GM12873 (cell line): ENCODE measurements at regions not wholly inside any gene's neighbourhood (a gene's known extent, or its start where the extent isn't known, plus 50 kb on each side); places are given as distances from the start of the nearest gene placed in this dataset.

Experiments
- TF ChIP-seq, protein P1 (sequence below): IDR thresholded peaks from 2 replicates; pipeline ENCODE4 v1.5.1; 2012; ENCODE audit warnings: low read depth, mild to moderate bottlenecking, moderate library complexity, low read length, control low read depth; ENCODE audit not compliant: insufficient read depth; ENCODE audit errors: missing control alignments

DNA sequence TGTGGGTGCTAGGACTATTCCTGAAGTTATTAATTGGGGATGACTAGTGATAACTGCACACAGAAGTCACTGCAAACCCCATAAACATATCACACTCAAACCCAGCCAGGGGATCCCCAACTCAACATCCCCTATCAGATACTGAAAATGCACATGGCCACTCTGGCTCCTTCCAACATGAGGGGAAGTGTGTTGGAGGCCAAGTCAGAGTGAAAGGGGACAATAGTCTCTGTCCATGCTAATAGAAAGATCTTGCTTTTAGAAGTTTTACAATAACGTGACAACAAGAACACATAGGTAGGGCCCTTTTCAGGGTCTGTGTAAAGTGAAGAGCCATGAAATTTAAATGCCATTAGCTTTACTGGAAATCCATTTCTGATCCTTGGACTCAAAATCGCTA is 98.8 kb upstream of the SEMA6A start:
- TF ChIP-seq, protein P1, sequence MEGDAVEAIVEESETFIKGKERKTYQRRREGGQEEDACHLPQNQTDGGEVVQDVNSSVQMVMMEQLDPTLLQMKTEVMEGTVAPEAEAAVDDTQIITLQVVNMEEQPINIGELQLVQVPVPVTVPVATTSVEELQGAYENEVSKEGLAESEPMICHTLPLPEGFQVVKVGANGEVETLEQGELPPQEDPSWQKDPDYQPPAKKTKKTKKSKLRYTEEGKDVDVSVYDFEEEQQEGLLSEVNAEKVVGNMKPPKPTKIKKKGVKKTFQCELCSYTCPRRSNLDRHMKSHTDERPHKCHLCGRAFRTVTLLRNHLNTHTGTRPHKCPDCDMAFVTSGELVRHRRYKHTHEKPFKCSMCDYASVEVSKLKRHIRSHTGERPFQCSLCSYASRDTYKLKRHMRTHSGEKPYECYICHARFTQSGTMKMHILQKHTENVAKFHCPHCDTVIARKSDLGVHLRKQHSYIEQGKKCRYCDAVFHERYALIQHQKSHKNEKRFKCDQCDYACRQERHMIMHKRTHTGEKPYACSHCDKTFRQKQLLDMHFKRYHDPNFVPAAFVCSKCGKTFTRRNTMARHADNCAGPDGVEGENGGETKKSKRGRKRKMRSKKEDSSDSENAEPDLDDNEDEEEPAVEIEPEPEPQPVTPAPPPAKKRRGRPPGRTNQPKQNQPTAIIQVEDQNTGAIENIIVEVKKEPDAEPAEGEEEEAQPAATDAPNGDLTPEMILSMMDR: no peak

DNA sequence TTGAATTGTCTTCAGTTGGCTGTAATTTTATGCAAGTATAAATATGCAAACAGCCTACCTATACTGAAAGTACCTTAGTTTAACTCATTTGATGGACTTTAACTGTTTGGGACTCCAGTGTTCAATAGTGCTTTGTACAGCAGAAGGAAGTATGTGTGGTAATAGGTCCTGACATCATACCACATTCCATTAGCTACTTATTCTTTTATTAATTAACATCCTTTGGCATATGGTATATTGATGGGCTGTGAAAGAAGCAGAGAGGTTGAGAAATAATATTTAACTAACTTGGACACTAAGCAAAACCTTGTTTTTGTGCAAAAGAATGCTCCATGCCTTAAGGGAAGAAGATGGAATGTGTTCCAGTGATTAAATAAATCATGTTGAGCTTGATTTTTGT is 97.6 kb upstream of the SEMA6A start:
- TF ChIP-seq, protein P1: no peak

DNA sequence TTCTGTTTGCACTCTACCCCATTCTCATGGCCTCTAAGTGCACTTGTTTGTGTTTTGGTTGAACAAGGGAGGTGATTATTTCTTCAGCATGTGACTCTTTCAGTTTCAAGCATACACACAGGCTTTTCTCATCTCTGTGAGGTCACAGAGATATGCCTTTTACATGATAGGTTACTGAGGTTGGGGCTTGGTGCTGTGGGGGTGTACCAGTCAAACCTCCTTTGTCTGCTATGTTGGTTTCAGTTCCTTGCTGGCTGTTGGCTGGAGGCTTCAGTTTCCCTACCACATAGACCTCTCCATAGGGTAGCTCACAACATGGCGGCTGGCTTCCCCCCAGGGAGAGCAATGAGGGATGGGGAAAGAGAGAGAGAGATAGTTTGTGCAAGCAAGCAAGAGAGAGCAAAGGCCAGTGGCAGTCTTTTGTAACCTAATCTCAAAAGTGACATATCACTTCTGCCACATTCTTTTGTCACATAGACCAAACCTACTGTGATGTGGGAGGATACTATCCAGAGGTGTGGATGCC is 96.7 kb upstream of the SEMA6A start:
- TF ChIP-seq, protein P1: no peak

DNA sequence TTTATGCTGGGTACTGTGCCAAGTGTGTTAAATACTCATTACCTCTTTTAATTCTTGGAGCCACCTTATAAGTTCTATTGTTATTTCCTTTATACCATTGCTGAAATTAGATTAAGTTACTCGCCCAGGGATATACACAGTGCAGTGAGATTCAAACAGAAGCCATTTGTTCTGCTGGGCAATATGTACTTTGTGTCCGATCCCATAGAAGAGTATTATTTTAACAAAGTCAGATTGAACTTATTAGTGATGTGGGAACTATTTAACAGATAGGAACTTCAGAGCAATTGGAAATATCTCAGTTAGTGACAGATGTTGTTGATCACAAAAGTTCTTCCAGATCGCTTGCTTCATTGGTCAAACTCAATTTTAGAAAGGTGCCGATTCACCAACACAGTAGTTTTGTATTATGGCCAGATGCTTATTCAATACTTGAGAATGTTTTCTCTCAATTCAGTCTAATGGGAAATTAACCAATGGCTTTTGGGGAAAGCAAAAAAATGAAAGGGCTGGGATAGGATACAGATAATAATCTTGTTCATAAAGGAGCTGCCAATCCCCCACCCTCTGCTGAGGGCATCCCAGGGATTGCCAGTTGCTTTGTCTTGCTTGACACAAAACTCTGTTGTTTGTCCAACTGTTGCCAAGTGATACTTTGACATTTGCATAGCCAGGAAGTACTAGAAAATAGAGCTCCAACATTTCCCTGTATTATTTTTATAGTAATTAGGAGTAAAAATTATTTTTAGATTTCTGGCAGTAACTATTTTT is 94.8 kb upstream of the SEMA6A start:
- TF ChIP-seq, protein P1: no peak

DNA sequence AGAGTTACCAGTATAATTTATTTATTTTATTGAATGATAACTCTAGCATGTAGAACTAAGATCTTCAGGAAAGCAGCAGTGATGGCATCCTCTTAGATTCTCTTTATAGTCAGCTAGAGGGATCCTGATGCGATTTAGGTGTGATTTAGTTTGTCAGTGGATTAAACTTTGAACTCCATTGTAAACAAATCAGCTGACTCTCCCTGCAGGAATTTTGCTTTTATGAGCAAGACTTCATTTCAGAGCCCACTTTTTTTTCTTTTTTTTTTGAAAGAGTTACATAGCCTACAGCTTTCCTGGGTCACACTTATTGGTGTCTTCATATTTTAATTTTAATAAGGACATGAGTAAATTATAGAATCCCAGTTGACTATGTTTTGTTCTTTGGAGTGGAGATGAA is 93.8 kb upstream of the SEMA6A start:
- TF ChIP-seq, protein P1: no peak

DNA sequence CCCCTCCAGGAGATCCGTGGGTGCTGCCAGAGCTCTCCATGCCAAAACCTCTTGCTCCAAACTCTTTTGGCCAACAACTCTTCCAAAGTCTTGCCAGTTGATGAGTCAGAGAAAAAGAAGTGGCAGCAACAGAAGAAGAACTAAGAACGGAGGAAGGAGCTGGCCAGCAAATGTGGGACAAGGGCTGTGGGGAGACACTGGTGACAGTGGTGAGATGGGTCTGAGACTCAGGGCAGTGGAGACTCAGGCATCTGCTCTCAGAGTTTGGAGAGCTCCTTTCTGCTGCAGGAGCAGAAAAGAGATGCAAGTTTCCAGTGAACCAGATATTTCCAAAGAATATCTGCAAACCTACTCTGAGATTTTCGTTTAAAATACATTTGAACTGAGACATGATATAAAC is 92.3 kb upstream of the SEMA6A start:
- TF ChIP-seq, protein P1: no peak

DNA sequence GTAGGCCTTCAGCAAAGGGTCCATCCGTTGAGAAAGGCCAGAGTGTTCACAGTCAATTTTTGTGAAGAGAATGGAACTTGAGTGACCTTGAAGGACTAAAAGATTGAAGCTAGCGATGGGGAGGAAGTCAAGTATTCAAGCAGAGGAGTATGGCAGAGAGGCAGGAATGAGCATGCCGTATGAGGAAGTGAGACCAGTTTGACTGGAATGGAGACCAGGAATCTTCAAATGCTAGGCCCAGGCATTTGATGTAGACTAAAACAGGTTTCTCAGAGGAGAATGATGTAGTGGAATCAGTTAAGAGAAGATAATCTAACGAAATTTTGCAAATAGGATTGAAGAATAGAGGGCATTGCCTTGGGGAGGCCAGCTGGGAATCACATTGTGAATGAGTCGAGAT is 90.4 kb upstream of the SEMA6A start:
- TF ChIP-seq, protein P1: no peak
